GM12874 (cell line): ENCODE measurements at regions not wholly inside any gene's neighbourhood (a gene's known extent, or its start where the extent isn't known, plus 50 kb on each side); places are given as distances from the start of the nearest gene placed in this dataset.

Experiments used
- TF ChIP-seq, protein P1 (sequence below): IDR thresholded peaks from 2 replicates; pipeline ENCODE4 v1.5.1; 2011; ENCODE audit warnings: low read depth, mild to moderate bottlenecking, control low read depth, low read length, moderate library complexity; ENCODE audit not compliant: insufficient read depth

- TF ChIP-seq, protein P1, sequence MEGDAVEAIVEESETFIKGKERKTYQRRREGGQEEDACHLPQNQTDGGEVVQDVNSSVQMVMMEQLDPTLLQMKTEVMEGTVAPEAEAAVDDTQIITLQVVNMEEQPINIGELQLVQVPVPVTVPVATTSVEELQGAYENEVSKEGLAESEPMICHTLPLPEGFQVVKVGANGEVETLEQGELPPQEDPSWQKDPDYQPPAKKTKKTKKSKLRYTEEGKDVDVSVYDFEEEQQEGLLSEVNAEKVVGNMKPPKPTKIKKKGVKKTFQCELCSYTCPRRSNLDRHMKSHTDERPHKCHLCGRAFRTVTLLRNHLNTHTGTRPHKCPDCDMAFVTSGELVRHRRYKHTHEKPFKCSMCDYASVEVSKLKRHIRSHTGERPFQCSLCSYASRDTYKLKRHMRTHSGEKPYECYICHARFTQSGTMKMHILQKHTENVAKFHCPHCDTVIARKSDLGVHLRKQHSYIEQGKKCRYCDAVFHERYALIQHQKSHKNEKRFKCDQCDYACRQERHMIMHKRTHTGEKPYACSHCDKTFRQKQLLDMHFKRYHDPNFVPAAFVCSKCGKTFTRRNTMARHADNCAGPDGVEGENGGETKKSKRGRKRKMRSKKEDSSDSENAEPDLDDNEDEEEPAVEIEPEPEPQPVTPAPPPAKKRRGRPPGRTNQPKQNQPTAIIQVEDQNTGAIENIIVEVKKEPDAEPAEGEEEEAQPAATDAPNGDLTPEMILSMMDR: no peak
Measured at GRCh38 chr13:50250401-50250800, 235.2 kb downstream of the KCNRG start.

DNA sequence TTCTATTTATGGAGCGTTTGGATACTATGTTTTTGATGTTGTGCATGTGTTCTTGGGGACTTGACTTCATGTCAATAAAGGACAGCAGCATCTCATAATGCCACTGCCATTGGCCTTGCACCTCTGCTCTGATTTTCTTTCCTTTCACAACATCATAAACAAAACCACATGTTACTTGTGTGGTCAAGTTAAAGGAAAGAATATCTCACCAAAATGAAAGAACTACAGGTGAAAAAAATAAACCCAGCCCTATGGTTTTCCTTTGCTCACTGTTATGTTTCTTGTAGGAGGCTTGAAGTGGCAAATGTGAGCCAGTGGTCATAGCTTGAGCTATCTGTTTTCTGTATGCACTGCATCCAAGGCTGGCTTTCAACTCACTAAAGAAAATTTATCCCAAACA, 240.4 kb downstream of the KCNRG start:
- TF ChIP-seq, protein P1: no peak

DNA sequence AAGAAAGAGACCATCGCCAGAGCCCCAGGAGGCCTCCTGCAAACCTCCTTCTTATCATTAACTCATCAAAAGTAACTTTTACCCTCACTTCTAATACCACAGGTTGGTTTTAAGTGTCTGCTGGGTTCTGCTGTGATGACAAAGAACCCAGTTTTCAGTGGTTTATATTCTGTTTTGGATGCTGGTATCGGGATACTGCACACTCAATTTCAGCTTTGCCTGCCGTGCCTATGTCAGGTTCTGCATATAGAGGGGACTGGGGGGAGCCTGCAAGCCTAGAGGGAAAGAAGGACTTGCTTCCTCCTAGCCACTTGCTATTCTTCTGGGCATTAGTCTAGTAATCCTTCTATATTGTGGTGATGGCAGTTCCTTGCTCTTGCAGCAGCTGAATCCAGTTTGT, 242.4 kb downstream of the KCNRG start:
- TF ChIP-seq, protein P1: no peak

GRCh38 chr13:50261130-50261901, 246.1 kb downstream of the KCNRG start:
- TF ChIP-seq, protein P1: no peak

- TF ChIP-seq, protein P1: no peak
Measured at GRCh38 chr13:50267066-50267465, 251.8 kb downstream of the KCNRG start.

DNA sequence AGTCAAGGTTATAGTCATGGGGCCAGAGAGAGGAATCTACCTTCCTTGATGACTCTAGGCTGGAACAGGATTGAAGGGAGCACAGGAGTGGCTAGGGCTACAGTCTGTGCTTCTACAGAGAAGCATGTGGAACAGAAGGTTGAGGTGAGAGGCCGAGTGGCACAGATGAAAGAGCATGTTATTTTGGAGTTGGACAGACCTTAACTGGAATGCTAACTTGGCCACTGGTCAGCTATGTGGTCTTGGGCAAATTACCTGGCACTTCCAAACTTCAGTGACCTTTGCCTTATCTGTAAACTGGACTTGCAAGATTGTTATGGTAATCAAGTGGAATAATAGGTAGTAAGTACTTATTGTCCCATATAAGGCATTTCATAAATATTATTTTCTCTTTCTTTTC, 252.7 kb downstream of the KCNRG start:
- TF ChIP-seq, protein P1: no peak

- TF ChIP-seq, protein P1: no peak
Measured at GRCh38 chr13:50268500-50268899, 253.3 kb downstream of the KCNRG start.
